HepG2 (cell line): ENCODE measurements at regions not wholly inside any gene's neighbourhood (a gene's known extent, or its start where the extent isn't known, plus 50 kb on each side); places are given as distances from the start of the nearest gene placed in this dataset.

ENCODE experiments used
- ATAC-seq: fragments of 200-7000 bp; cut with Tn5 transposase; 3 replicates; pipeline ENCODE4 v1.9.1; 2020; ENCODE audit warnings: mild to moderate bottlenecking, moderate library complexity
- BruUV-seq: library from RNA; stranded (reverse); fragments of 400-500 nt; replicated peaks from 2 replicates; lab custom pipeline; 2021; lab: Mats Ljungman, UMichigan
- CTCF ChIA-PET: fragments of 300-600 bp; formaldehyde crosslinking; extraction: SDS; loops from one replicate; lab custom pipeline; 2021; ENCODE audit warnings: low total read pairs, inconsistent platforms, low intra/inter-chr PET ratio; lab: Yijun Ruan, JAX
- POLR2A ChIA-PET: fragments of 350-600 bp; sonication (Branson Sonifier 250); formaldehyde crosslinking; loops from one replicate; lab custom pipeline; 2020; ENCODE audit warnings: antibody characterized with exemption, inconsistent platforms; lab: Yijun Ruan, JAX
- DNase-seq: peaks from one replicate; pipeline ENCODE4 v3.0.0-alpha.2; 2015; ENCODE audit warnings: low spot score
- FAIRE-seq: peaks from 3 replicates; lab custom pipeline; 2011; peaks lifted over from hg19 to GRCh38; lab: Jason Lieb, UNC
- H2AFZ ChIP-seq: one replicate; pipeline ENCODE4 v1.6.1; 2011; ENCODE audit warnings: low read length, inconsistent platforms
- H3K27ac ChIP-seq: fragments of 300-600 bp; 3 replicates; pipeline ENCODE4 v1.8.0; 2011; ENCODE audit warnings: mixed run types, mild to moderate bottlenecking, mixed read lengths, low read length, inconsistent platforms; ENCODE audit not compliant: insufficient read depth; ENCODE audit errors: extremely low read length
- H3K27me3 ChIP-seq, 2 experiments: fragments of 200-600 bp in 1 of 2; 2 replicates in 1 of 2; 3 replicates in 1 of 2; pipeline versions ENCODE4 v1.6.0 to v1.8.0; 2011; ENCODE audit warnings: low read length in 2 of 2, mild to moderate bottlenecking in 2 of 2, moderate library complexity in 2 of 2, inconsistent platforms in 1 of 2; ENCODE audit not compliant: insufficient read depth in 2 of 2, control insufficient read depth in 1 of 2
- H3K36me3 ChIP-seq, 2 experiments: fragments of 200-600 bp in 1 of 2; replicated peaks in 1 of 2; 2 replicates in 1 of 2; 3 replicates in 1 of 2; pipeline versions ENCODE4 v1.5.1 to v1.8.0; 2011; ENCODE audit warnings: low read length in 2 of 2, inconsistent platforms in 1 of 2; ENCODE audit not compliant: insufficient read depth in 2 of 2, control insufficient read depth in 1 of 2
- H3K4me1 ChIP-seq: 2 replicates; pipeline ENCODE4 v1.5.1; 2012; ENCODE audit warnings: low read length, inconsistent platforms; ENCODE audit not compliant: insufficient read depth
- H3K4me2 ChIP-seq: 2 replicates; pipeline ENCODE4 v1.6.0; 2011; ENCODE audit warnings: low read depth, low read length, inconsistent platforms
- H3K4me3 ChIP-seq, 3 experiments: fragments of 200-600 bp in 1 of 3; sonication (generic), shearing (Covaris generic) in 1 of 3; replicated peaks in 1 of 3; 2 replicates each; pipeline ENCODE4 v1.5.1; 2011 to 2016; ENCODE audit warnings: low read length in 3 of 3, inconsistent platforms in 2 of 3, low read depth in 2 of 3, mild to moderate bottlenecking in 2 of 3, control low read depth in 1 of 3, mixed read lengths in 1 of 3; ENCODE audit not compliant: insufficient read depth in 1 of 3
- H3K79me2 ChIP-seq: one replicate; pipeline ENCODE4 v1.6.1; 2011; ENCODE audit warnings: low read length, inconsistent platforms; ENCODE audit not compliant: insufficient read depth
- H3K9ac ChIP-seq: 2 replicates; pipeline ENCODE4 v1.6.0; 2011; ENCODE audit warnings: mild to moderate bottlenecking, low read depth, low read length, inconsistent platforms; ENCODE audit not compliant: insufficient read depth
- H3K9me3 ChIP-seq: 2 replicates; pipeline ENCODE4 v1.5.1; 2012; ENCODE audit warnings: mild to moderate bottlenecking, low read length
- H4K20me1 ChIP-seq: 2 replicates; pipeline ENCODE4 v1.6.0; 2011; ENCODE audit warnings: inconsistent platforms, mild to moderate bottlenecking, low read length, moderate library complexity; ENCODE audit not compliant: insufficient read depth
- AHR ChIP-seq: IDR thresholded peaks from 2 replicates; pipeline ENCODE4 v1.6.1; 2018; ENCODE audit warnings: missing genetic modification reagents, missing compliant biosample characterization
- FOXM1 ChIP-seq: sonication (generic); formaldehyde crosslinking; IDR thresholded peaks from 2 replicates; pipeline ENCODE4 v1.5.0; 2020; ENCODE audit warnings: missing genetic modification reagents
- KMT2B ChIP-seq: IDR thresholded peaks from 2 replicates; pipeline ENCODE4 v1.6.1; 2016; ENCODE audit warnings: missing genetic modification reagents, missing compliant biosample characterization
- REPIN1 ChIP-seq: sonication (generic); formaldehyde crosslinking; IDR thresholded peaks from 2 replicates; pipeline ENCODE4 v1.8.0; 2022; ENCODE audit warnings: missing genetic modification reagents, low read depth, mild to moderate bottlenecking, borderline replicate concordance
- RFXANK ChIP-seq: IDR thresholded peaks from 2 replicates; pipeline ENCODE4 v1.6.1; 2016
- RNF2 ChIP-seq: fragments of 450-650 bp; conservative IDR thresholded peaks from 2 replicates; pipeline ENCODE4 v1.6.1; 2016; ENCODE audit warnings: low read depth
- SNRNP70 ChIP-seq: fragments of 200-400 bp; formaldehyde crosslinking; IDR thresholded peaks from 2 replicates; pipeline ENCODE4 v1.6.1; 2017; ENCODE audit warnings: mild to moderate bottlenecking, low read depth, low read length, moderate library complexity
- TOE1 ChIP-seq: sonication (generic); formaldehyde crosslinking; IDR thresholded peaks from 2 replicates; pipeline ENCODE4 v1.4.0; 2020; ENCODE audit warnings: mild to moderate bottlenecking, missing genetic modification reagents
- ZFYVE20 ChIP-seq: sonication (generic); formaldehyde crosslinking; IDR thresholded peaks from 2 replicates; pipeline ENCODE4 v1.8.0; 2023; ENCODE audit warnings: low read depth, mild to moderate bottlenecking, moderate library complexity, missing genetic modification reagents, borderline replicate concordance
- ZNF564 ChIP-seq: sonication (generic); formaldehyde crosslinking; IDR thresholded peaks from 2 replicates; pipeline ENCODE4 v1.8.1; 2023; ENCODE audit warnings: mild to moderate bottlenecking, missing genetic modification reagents
- WGBS: methylation state at CpG from one replicate; pipeline ENCODE4 v1.1.6; 2017; ENCODE audit warnings: low lambda C conversion rate; 5-methylcytosine and 5-hydroxymethylcytosine counted together
- in situ Hi-C: cut with HindIII; loops from 2 replicates; pipeline ENCODE4 v1.10.0; 2017; ENCODE audit warnings: low pct_unique_long_range_greater_than_20kb; ENCODE audit not compliant: extremely low pct_ligation_motif_present
- intact Hi-C: fragments of 100-400 bp; cut with micrococcal nuclease; formaldehyde crosslinking; loops from one replicate; pipeline ENCODE4 v1.10.0; 2022; ENCODE audit not compliant: unreplicated experiment
- TF ChIP-seq, protein P1 (sequence below): sonication (generic); formaldehyde crosslinking; IDR thresholded peaks from 2 replicates; pipeline ENCODE4 v1.4.0; 2020; ENCODE audit warnings: missing genetic modification reagents, borderline replicate concordance

DNA sequence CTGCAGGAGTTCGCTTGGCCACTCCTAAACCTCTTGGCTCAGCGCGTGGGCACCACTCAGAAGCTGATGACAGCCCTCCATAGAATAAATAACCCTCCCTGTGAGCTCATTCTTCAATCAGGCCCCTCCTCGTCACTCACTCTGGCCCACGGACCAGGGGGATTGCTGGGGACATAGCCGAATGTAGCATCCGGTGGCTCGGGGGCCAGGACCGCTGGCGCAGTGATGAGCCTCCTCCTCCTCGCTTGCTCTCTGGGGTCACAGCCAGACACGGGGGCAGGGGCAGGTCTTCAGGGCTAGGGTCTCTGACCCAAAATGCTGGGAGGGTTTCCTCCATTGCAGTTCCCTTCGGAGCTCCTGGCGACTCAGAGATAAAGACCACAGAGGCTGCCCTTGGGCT lies 79.9 kb downstream of the TFAP2C start:
- in situ Hi-C loops = no loop called here
- H3K27me3 ChIP-seq = peaks cover 2 to 30% of the 10 kb centered on the region in 2 experiments
- no peak overlapping the region for H3K9ac ChIP-seq
- POLR2A ChIA-PET = no interaction called here
- H3K79me2 ChIP-seq = no peaks in the 10 kb centered on the region
- intact Hi-C loops = no loop called here
- no TSS peak for BruUV-seq
- no peak; the same call in 2 of the 3 replicates for ATAC-seq
- no peaks in the 10 kb centered on the region for H3K4me1 ChIP-seq
- TF ChIP-seq FOXM1 = no peak
- no peak for TF ChIP-seq RNF2
- TF ChIP-seq KMT2B = no peak
- TF ChIP-seq ZNF564 (CRISPR knock-in tag) = no peak
- no peak for TF ChIP-seq SNRNP70
- TF ChIP-seq ZFYVE20 = no peak
- TF ChIP-seq AHR (CRISPR knock-in tag) = no peak
- no peak for TF ChIP-seq TOE1 (CRISPR knock-in tag)
- TF ChIP-seq REPIN1 (CRISPR knock-in tag) = no peak
- TF ChIP-seq, protein P1, sequence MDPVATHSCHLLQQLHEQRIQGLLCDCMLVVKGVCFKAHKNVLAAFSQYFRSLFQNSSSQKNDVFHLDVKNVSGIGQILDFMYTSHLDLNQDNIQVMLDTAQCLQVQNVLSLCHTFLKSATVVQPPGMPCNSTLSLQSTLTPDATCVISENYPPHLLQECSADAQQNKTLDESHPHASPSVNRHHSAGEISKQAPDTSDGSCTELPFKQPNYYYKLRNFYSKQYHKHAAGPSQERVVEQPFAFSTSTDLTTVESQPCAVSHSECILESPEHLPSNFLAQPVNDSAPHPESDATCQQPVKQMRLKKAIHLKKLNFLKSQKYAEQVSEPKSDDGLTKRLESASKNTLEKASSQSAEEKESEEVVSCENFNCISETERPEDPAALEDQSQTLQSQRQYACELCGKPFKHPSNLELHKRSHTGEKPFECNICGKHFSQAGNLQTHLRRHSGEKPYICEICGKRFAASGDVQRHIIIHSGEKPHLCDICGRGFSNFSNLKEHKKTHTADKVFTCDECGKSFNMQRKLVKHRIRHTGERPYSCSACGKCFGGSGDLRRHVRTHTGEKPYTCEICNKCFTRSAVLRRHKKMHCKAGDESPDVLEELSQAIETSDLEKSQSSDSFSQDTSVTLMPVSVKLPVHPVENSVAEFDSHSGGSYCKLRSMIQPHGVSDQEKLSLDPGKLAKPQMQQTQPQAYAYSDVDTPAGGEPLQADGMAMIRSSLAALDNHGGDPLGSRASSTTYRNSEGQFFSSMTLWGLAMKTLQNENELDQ = no peak
- no peak for TF ChIP-seq RFXANK (CRISPR knock-in tag)
- CTCF ChIA-PET = no interaction called here
- H3K36me3 ChIP-seq = no peaks in the 10 kb centered on the region
- WGBS = 40% methylated on average over 12 of the region's 14 CpGs
- no peaks in the 10 kb centered on the region for H4K20me1 ChIP-seq
- no peak overlapping the region for H2AFZ ChIP-seq
- no peaks in the 10 kb centered on the region for H3K9me3 ChIP-seq
- H3K4me3 ChIP-seq = no peak overlapping the region
- no peak for DNase-seq
- no peak for FAIRE-seq
- no peak overlapping the region for H3K27ac ChIP-seq
- H3K4me2 ChIP-seq = no peak overlapping the region
